Sigmoid colon (tissue), 3 donors: ENCODE measurements at regions not wholly inside any gene's neighbourhood (a gene's known extent, or its start where the extent isn't known, plus 50 kb on each side); places are given as distances from the start of the nearest gene placed in this dataset.

Experiments
- CTCF ChIP-seq, 4 experiments: fragments of 450-650 bp in 3 of 4; fragments of 200-600 bp in 1 of 4; IDR thresholded peaks; one replicate each; pipeline ENCODE4 v1.5.1; 2016 to 2019; ENCODE audit warnings: antibody characterized with exemption in 4 of 4, mild to moderate bottlenecking in 3 of 4, moderate library complexity in 2 of 4
- POLR2A ChIP-seq, 2 donors: fragments of 450-650 bp; IDR thresholded peaks; one replicate each; pipeline ENCODE4 v1.6.1; 2016; ENCODE audit warnings: antibody characterized with exemption in 2 of 2, mild to moderate bottlenecking in 2 of 2, moderate library complexity in 2 of 2

- no peak for TF ChIP-seq CTCF (IDR thresholded peaks at IDR 0.05)
- TF ChIP-seq POLR2A (IDR thresholded peaks at IDR 0.05): no peak
Observed at GRCh38 chr2:61702088-61702467, 151.8 kb downstream of the FAM161A start.
